Astrocyte of the spinal cord (primary cell): ENCODE measurements at regions not wholly inside any gene's neighbourhood (a gene's known extent, or its start where the extent isn't known, plus 50 kb on each side); places are given as distances from the start of the nearest gene placed in this dataset.

Experiments
- DNase-seq: peaks from one replicate; pipeline ENCODE4 v3.0.0; 2011; ENCODE audit warnings: low read depth, low spot score
- H3K4me3 ChIP-seq: 2 replicates; pipeline ENCODE4 v1.5.1; 2011; ENCODE audit warnings: low read depth, mild to moderate bottlenecking, low read length, moderate library complexity
- CTCF ChIP-seq: IDR thresholded peaks from 2 replicates; pipeline ENCODE4 v1.5.1; 2012; ENCODE audit warnings: low read depth, mild to moderate bottlenecking, low read length, inconsistent platforms
- in situ Hi-C: cut with HindIII; loops from 2 replicates; pipeline ENCODE4 v1.10.0; 2017; ENCODE audit warnings: low sequenced_read_pairs

- in situ Hi-C loops, result no loop called here
- no peak overlapping the region for H3K4me3 ChIP-seq
- DNase-seq, result peak; percentile 8
- TF ChIP-seq CTCF, result no peak
Measured at GRCh38 chr13:94917824-94918223, 205.5 kb upstream of the SOX21 start.

GRCh38 chr13:94914895-94915294 lies 202.6 kb upstream of the SOX21 start:
- no peak for TF ChIP-seq CTCF
- no peak for DNase-seq

GRCh38 chr13:94906605-94907004 lies 194.3 kb upstream of the SOX21 start:
- in situ Hi-C loops, result no loop called here
- DNase-seq, result no peak
- H3K4me3 ChIP-seq, result no peak overlapping the region
- TF ChIP-seq CTCF, result no peak

More at GRCh38 chr13:94914895-94915294, 202.6 kb upstream of the SOX21 start:
- in situ Hi-C loops, result no loop called here
- H3K4me3 ChIP-seq, result no peak overlapping the region

- in situ Hi-C loops, result no loop called here
- H3K4me3 ChIP-seq, result no peak overlapping the region
- DNase-seq, result no peak
- TF ChIP-seq CTCF, result no peak
Measured at GRCh38 chr13:94902722-94903407, 190.5 kb upstream of the SOX21 start.

GRCh38 chr13:94901070-94901469 lies 188.7 kb upstream of the SOX21 start:
- TF ChIP-seq CTCF, result no peak
- no peak for DNase-seq
- no peak overlapping the region for H3K4me3 ChIP-seq
- in situ Hi-C loops, result no loop called here

GRCh38 chr13:94896719-94897317 lies 184.5 kb upstream of the SOX21 start:
- in situ Hi-C loops, result no loop called here
- TF ChIP-seq CTCF, result no peak
- H3K4me3 ChIP-seq, result no peak overlapping the region
- DNase-seq, result no peak
